Left forelimb (tissue), 1 donor: ENCODE measurements at regions not wholly inside any gene's neighbourhood (a gene's known extent, or its start where the extent isn't known, plus 50 kb on each side); places are given as distances from the start of the nearest gene placed in this dataset.

Experiments
- DNase-seq: peaks from one replicate; pipeline ENCODE4 v3.0.0-alpha.2; 2018; ENCODE audit warnings: low spot score

DNA sequence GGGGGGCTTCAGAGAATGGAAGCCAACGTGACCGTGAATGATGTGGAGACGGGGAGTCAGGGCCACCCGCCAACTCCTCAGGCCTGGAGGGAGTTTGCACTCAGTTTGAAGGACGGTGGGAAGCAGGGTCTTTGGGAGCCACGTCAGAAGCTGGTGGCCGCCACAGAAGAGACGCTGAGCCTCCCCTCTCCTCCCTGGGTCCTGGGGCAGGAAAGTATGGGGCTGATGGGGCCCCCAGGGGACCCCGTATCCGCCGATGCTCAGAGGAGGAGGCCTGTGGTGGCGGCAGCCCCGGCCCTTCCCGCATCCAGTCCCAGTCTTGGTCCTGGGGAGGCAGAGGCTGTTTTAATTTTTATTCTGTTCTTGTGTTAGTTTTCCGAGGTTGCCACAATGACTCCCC is 188.6 kb upstream of the C1orf174 start:
- DNase-seq: no peak

DNA sequence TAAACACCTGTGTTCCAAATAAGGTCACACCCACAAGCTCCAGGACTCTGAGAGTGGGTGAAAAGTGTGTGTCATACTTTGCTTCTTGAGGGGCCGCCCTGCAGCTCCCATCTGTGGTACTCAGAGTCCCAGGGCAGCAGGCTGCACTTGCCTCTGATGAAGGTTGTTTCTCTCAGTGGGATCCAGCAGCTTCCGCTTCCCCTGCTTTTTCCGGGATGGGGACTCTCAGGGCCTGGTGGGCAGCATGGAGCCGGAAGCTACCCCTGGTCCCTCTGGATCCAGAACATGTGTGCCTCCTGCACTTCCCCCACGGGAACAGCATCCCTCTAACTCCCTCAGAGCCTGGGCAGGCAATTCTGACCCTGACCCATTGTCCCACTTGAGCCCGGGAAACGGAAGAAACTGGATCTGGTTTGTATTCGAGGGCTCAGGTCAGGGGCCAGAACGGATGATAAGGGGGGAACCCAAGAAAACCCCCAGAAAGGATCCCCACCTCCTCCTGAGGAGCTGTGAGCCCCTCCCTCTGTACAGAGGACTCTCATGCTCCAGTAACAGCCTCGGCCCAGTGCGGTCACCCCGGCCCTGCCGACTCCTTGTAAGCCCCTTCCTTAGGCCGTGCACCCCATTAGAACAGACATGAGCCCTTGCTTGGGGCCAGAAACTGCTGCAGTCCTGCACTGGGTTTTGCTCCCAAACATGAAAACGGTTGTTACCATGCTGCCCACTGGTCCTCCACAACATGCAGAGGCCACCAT is 189.5 kb upstream of the C1orf174 start:
- DNase-seq: no peak

DNA sequence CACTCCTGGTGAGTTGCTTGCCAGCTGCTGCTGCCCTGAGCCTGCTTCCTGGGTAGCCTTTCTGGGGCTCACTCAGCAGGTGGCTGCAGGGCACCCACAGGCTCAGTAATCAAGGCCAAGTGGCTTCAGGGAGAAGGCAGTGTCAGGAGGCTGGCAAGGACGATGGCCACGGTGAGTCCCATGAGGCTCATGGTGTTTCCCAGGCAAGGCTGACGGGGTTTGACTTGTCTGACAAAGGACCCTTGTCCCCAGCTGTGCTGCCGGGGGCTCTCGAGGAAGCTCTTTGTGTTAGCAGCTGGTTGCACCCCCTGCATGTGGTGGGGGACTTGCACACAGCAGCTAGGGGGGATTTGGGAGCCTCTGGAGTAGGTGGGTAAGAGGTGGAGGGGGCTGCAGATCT is 190.5 kb upstream of the C1orf174 start:
- DNase-seq: no peak

DNA sequence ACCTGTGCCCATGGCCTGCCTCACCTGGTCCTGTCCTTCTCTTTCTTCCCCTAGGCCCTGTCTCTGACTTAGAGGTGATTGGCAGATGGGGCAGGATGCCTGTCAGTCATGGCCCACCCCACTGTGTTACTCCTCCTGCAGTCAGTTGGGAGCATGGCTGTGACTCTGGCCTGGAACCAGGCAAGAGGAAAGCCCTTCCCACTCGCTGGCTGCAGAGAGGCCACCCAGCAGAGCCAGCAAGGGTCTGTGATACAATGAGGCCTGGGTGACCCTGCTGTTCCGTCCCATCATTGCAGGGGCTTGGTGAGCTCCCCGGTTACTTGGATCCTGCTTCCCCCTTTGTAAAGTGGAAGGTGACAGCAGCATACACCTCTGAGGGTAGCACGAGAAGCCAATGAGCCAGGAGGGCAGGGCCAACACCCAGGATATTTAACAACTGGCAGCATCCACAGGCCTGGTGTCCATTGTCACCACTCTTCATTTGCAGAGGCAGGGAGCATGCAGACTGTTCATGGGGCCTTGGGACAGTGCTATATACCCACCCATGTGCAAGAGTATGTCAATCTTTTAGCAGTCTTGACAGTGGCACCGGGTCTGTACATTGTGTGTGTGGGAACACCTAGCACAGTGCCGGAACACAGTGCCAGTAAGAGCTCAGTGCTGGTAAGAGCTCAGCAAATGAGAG is 191.0 kb upstream of the C1orf174 start:
- no peak for DNase-seq

DNA sequence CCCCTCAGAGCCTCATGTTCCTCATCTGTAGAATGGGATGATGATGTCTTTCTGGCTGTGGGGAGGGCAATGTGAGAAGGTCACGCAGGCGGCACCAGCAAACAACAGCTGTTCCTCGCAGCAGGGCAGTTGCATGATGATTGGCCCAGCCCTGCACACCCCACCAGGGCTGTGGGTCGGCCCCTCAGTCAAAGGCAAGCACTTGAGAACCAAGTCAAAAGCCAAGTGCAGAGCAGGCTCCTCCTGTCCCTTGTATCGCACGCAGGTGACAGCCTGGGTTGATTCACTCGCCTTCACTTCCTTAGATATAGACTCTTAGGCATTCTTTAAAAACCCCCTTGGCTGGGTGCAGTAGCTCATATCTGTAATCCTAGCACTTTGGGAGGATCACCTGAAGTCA is 191.9 kb upstream of the C1orf174 start:
- no peak for DNase-seq

DNA sequence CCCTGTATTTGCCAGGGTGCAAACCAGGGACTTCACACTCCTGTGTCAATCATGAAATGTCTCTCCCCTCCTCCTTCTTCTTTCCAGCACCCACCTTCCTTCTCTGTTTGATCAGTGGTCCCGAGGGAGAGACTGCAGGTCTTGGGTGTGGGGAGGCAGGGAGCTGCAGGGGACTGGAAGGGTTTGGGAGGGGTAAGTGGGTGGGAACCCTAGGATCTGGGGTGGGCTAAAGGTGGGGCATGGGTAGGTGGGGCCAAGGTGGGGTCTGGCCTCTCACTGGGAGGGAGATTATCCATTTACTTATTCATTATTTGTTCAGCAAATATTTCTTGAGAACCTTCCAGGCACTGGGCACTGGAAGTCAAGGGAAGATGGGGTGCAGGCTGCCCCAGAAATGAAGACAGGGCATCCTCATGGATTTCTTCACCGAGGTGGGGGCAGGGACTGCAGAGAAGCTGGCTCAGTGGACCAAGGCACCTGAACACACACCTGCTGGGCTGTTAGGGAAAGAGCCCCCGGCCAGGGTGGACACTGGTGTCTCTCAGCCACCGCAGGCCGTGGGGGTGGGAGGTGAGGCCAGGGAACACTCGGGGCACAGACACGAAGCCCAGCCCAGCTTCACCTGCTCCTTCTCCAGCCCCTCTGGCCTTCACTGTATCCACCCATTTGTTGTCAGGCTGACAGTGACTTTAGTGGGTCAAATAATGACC is 193.9 kb upstream of the C1orf174 start:
- DNase-seq: no peak

DNA sequence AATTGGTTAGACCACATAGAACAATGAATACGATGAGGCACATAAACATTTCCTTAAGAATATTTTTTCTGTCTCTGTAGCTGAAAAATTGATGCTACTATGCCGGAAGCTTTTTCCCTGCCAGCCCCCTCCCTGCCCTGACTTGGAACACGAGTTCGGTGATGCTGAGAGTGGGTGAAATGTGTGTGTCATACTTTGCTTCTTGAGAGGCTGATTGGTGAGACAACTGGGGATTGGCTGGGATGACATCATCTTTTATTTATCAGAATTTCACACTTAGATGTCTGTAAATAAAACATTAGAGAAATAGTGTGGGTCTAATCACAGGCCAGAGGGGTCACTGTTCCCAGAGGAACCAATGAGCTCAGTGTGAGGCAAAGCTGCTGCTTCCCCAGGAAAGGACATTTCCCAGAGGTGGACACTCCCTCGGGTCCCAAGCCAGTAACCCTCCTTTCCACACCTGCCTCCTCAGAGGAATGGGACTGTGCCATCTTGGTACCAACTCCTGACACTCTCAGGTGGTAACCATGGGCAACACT is 195.4 kb upstream of the C1orf174 start:
- no peak for DNase-seq

DNA sequence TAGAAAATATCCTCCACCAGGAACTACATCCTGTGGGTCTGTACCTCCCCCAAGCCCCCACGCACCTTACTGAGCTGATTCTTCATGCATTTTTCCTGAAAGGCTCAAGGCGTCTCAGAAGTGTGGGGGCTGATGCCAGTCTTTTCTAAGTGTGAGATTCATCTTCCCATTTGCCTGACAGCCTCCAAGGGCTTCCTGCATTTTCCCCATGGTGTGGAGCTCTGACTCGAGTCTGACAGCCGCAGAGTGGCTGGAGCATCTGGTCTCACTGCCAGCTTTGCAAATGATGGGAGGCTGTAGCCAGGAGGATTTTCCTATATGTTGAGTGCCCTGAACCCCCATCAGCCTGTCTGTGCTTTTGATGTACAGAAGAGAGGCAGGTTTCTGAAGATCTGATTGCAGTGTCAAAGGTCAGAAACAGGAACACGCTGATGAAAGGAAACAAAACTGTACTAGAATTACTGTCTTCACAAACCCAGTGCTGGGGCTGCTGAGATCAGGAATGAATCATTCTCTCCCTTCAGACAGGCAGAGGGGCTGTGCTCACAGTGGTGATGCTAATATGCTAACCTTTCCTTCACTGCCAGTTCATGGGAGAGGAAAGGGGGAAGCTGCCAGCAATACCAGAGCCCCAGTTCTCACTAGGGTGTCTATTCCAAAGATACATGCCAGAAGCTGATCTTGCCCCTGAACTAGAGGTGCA is 201.5 kb upstream of the C1orf174 start:
- DNase-seq: no peak

DNA sequence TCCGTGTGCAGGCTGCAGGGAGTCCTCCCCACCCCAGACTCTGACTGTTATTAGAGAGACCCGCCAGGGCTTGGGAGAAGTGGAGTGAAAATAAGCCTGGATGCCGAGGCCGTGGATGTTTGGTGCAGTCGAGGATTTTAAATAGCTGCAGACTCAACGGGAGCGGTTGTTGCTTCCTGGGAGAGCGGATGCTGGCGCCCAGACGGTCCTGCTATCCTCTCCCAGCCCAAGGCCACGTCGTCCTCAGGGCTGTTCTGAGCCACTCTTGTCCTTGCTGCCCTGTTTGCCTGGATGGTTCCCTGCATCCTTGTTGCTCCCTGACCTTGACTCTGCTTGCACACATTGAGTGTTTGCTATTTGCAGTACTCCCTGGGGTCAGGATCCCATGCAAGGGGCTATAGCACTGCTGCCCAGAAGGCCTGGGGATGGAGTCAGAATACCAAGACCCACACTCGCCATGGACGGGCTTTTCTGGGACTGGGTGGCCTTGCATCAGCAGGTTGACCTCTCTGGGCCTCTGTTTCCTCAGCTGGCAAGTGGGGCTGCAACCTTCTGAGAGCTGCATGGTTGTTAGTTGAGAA is 205.3 kb upstream of the C1orf174 start:
- no peak for DNase-seq

DNA sequence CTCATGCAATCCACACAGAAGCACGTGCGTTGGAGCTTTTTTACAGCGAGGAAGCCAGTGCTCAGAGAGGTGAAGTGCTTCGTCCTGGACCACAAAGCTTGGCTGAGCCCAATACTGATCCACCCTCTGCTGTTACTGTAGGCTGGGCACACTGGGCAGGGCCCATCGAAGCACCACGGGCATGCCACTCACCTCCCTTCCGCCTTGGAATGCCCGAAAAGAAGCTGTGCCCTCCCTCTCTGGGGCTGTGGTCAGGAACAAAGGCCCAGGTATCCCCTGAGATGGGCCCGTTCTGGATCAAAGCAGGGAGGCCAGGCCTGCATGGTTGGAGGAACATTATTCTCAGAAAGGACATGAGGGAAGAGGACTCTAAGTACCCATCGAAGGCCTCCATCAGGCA is 206.7 kb upstream of the C1orf174 start:
- DNase-seq: no peak

DNA sequence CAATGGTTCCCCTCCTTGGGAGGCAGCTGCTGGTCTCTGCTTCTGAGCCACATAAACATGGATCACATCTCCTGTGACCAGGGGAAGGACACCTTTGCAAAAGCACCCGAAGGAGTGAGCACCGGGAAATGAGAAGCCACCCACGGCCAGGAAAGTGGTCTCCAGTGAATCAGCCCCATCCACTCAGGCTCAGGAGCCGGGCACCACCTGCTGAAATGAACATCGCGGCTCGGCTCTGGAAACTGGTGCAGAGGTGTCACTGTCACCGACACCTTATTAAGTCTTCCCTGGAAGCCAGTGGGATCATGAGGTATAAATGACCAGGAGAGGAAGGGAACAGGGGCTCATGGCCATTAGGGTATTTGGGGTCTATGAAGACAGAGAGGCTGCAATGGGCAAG is 207.2 kb upstream of the C1orf174 start:
- no peak for DNase-seq

DNA sequence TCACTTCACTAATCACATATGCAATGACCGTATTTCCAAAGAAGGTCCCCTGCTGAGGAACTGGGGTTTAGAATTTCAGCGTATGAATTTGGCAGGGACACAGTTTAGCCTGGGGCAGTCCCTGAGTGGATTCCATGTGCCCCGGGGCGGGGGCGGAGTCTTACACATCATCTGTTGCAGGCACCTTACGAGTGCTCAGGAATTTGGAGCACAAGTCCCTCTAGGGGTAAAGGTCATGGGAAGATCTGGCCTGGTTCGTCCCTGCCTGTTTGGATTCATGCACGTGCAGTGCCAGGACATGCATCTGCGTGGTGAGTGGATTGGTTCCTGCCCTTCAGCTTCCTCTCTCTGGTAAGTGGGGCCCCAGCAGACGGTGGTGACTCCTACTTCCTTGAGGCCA is 208.3 kb upstream of the C1orf174 start:
- no peak for DNase-seq

DNA sequence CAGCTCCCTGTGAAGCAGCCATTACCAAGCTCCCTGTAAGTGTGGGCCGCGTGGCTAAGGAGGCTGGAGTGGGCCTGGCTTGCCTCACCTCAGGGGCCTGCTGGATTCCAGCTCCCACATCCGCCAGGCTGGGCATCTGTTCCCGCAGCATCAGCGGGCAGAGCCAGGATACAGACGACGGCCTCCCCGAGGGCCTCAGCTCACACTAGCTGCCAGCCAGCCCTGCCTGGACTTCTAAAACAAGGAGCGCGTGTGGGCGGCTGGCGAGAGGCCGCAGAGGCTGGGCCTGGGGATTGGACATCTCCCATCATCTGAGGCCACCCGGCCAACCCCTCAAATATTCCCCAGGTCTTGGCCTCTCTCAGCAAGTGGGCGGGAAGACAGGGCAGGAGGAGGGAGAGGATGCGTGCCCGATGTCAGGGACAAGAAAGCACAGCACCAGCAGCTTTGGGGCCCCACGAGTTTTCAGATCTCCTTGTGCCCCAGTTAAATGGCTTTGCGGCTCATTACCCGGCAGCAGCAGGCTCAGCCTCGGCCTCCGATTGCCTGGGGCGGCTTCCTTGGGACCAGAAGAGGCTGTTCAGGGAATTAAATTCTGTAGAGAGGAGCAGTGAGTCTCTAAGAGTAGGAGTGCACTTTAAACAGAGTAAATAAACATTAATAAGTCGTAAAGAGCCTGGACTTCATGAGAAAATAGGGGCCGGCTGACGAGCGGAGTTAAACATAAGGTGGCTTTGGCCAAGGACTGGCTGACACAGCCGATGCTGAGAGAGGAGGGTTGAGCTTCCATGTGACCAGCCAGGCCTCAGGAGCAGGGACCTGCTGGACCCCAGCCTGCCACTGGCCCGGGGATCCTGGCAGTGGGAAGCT is 208.9 kb upstream of the C1orf174 start:
- DNase-seq: no peak

DNA sequence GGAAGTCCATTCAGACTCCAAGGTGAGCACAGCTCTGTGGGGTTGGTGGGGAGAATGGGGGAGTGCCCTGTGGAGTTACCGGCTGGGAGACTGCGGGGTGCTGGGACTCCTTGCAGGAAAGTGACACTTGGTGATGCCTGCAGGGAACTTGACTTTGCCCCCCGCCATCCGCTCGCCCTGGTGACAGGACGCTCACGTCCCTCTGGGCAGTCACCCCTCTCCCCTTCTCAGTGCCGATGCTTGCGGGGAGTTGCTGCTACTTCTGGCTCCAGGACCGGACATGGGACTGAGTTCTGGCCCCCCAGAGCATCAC is 209.5 kb upstream of the C1orf174 start:
- DNase-seq: no peak

DNA sequence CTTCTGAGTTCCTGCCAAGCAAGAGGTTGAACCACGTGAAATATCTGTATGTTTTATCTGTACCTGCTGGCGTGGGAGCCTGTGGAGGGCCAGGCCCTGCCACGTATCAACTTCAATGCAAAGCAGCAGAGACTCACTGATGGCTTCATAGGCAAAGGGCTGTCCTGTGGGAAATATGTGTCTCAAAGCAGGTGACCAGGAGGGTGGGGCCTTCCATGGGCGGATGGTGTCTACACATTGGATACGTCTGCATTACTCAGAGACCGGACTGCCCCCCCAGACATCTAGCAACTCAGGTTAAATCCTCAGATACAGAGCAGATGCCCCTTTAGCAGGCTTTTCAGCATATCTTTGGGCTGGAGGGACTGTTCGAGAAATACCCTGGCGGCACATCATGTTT is 210.8 kb upstream of the C1orf174 start:
- DNase-seq: no peak

DNA sequence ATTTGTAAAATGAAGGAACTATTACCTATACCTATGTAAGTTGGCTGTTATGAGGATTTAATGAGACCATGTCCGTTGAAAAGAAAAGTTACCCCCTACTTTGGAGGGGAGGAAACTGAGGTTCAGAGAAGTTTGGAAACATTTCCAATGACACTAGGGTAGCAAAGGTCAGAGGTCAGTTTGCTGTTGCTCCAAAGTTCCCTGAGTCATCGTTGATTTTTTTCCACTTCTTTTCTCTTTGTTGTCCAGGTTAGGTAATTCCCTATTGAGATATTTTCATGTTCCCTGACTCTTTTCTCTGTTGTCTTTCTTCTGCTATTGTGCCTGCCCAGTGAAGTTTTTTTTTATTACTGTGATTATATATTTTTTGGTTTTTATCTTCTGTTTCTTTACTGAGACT is 213.8 kb upstream of the C1orf174 start:
- DNase-seq: no peak

DNA sequence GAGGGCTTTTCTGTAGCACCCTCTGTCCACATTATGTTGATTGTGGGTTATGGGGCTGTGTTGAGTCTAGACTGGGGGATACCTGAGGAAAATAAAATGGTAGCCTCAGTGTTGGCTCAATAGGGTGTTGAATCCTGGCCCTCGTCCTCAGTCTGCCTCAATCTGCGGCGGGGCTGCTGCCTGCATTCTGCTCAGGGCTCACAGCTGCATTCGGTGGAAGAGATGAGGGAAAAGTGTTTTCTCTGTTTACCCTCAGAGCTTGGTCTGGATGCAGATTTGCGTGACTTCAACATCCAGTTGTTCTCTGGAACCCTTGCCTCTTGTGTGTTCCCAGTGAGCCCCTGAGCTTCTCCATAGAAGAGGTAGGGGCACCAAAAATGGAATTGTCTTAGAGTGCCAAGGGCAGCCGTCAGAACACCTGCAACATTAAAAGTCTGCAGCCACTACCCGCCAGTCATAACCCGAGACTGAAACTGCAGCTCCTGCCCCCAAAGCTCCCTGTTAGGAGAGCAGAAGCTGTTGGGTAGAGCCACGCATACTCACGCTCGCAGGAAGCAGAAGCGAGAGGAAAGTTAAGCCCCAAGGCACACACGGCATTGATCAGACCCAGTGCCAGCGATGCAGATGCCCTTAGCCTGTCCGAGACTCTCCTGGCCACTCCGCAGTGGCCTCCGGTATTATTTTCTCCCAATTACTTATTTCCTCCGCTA is 215.3 kb upstream of the C1orf174 start:
- DNase-seq: no peak

DNA sequence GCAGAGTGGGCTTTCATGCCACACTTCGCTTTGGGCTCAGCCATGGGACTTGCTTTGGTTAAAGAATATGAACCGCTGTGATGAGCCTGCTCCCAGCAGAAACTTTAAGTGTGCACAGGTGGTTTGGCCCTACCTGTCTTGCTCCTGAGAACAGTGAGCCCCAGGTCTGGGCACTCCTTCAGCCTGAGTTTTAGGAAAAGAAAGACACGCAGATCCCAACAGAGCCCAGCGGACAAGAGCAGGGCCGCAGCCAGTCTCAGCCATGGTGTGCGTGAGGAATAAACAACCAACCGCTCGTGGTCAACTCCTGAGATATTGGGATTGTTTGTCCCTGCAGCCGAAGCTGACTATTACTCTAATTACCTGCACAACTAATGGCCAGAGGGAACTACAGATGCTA is 217.1 kb upstream of the C1orf174 start:
- no peak for DNase-seq

DNA sequence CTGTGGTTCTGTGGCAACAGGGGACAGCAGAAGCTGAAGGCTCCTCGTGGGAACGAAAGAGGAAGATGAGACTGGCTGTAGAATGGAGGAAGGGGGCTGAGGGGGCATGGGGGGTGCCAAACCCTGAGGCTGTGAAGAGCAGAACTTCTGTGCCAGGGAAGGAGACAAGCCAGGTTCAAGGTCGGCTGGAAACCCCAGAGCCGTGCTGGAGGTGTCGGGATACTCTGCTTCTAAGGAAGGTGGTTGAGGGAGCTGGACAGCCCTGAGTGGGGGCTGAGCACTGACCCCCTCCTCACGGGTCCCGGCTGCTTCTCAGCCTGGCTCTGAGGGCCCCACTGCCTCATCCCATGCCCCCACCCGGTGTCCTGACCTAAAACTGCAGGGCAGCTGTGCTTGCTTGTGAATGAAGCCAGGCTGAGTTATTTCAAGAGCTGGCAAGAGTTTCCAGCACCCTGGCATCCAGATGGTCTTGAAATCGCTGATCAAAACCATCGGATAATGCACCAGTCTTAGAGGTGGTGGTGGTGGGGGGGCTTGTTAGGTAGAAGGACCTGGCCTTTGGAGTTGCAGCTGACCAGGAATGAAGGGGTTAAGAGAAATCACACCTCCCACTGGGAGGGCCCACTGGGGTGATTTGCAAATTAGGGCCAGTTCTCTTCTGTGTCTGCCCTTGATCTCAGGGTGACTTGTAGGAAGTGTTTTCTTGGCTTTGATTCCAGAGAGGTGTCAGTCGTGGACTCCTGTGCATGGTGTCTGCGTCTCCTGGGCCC is 218.9 kb upstream of the C1orf174 start:
- no peak for DNase-seq
